ENCODE measurements at regions not wholly inside any gene's neighbourhood (a gene's known extent, or its start where the extent isn't known, plus 50 kb on each side); places are given as distances from the start of the nearest gene placed in this dataset.

GRCh38 chr4:31617667-31618066, 897.5 kb downstream of the PCDH7 start:
- TF ChIP-seq ELK1 (IDR thresholded peaks at IDR 0.05; ENCODE audit: low read depth, low read length) (no peak), MYC (IDR thresholded peaks at IDR 0.05; ENCODE audit: borderline replicate concordance, low read length) (no peak), NPAS2 (CRISPR knock-in tag; IDR thresholded peaks at IDR 0.05; ENCODE audit: borderline replicate concordance) (no peak), JUN (IDR thresholded peaks at IDR 0.05) (no peak), HDAC2 (IDR thresholded peaks at IDR 0.05) (no peak), USF2 (IDR thresholded peaks at IDR 0.05) (no peak), FOSL2 (IDR thresholded peaks at IDR 0.05) (no peak), FOSL2 (CRISPR knock-in tag; IDR thresholded peaks at IDR 0.05) (no peak), FOSB (CRISPR knock-in tag; IDR thresholded peaks at IDR 0.05) (no peak), REST (IDR thresholded peaks at IDR 0.05) (no peak), RARB (CRISPR knock-in tag; IDR thresholded peaks at IDR 0.05) (no peak)
- no peak for DNase-seq (ENCODE audit: low read depth in 1 of 2, low spot score in 1 of 2)
- Histone ChIP-seq H3K4me2 (no peak overlapping the region), H3K9me3 (no peaks in the 10 kb centered on the region), H3K4me3 (no peak overlapping the region), H3K4me1 (no peaks in the 10 kb centered on the region), H3K27ac (no peak overlapping the region)
- no peak for FAIRE-seq
- ChIA-PET POLR2A (no interaction called here), CTCF (no interaction called here)
- WGBS (ENCODE audit: missing lambda C conversion rate) = 5% methylated on average over 1 of the region's 1 CpG
- ATAC-seq = no peak

- no peak overlapping the region for H3K4me3 ChIP-seq
- no peaks in the 10 kb centered on the region for H3K9me3 ChIP-seq
- H3K4me2 ChIP-seq = no peak overlapping the region
- H3K27ac ChIP-seq = no peak overlapping the region
- 25% methylated on average over 2 of the region's 2 CpGs for WGBS (ENCODE audit: missing lambda C conversion rate)
- DNase-seq (ENCODE audit: low read depth in 1 of 2, low spot score in 1 of 2) (no peak), FAIRE-seq (no peak), ATAC-seq (no peak)
- no peaks in the 10 kb centered on the region for H3K4me1 ChIP-seq
- ChIA-PET CTCF (interaction anchor here (0.6 kb wide), 1 partner anchor 23 kb away, joined by 3 read pairs; no protein-coding TSS in a partner anchor), POLR2A (no interaction called here)
- TF ChIP-seq CHD2 (IDR thresholded peaks at IDR 0.05; ENCODE audit: low read length, partially characterized antibody) (no peak), NPAS2 (CRISPR knock-in tag; IDR thresholded peaks at IDR 0.05; ENCODE audit: borderline replicate concordance) (no peak)
Observed at GRCh38 chr4:31620476-31620875, 900.3 kb downstream of the PCDH7 start.

GRCh38 chr4:31645236-31645635, 925.1 kb downstream of the PCDH7 start:
- FAIRE-seq = no peak
- POLR2A ChIA-PET = no interaction called here
- no peak for DNase-seq (ENCODE audit: low read depth in 1 of 2, low spot score in 1 of 2)
- CTCF ChIA-PET = no interaction called here
- Histone ChIP-seq H3K27ac (no peak overlapping the region), H3K4me1 (no peaks in the 10 kb centered on the region), H3K4me2 (no peak overlapping the region), H3K4me3 (no peak overlapping the region), H3K9me3 (no peaks in the 10 kb centered on the region)
- ATAC-seq = no peak
- WGBS (ENCODE audit: missing lambda C conversion rate) = 86% methylated on average over 4 of the region's 4 CpGs
- TF ChIP-seq FOXS1 (CRISPR knock-in tag; IDR thresholded peaks at IDR 0.05) = no peak
- TF ChIP-seq POLR2AphosphoS2 (conservative IDR thresholded peaks at IDR 0.05; ENCODE audit: low read length) = no peak
- TF ChIP-seq KDM1A (IDR thresholded peaks at IDR 0.05; ENCODE audit: low read depth) = no peak
- TF ChIP-seq ESRRA (IDR thresholded peaks at IDR 0.05; ENCODE audit: borderline replicate concordance, low read length) = no peak
- no peak for TF ChIP-seq E2F6 (IDR thresholded peaks at IDR 0.05; ENCODE audit: borderline replicate concordance, low read depth)
- no peak for TF ChIP-seq ZFP36 (IDR thresholded peaks at IDR 0.05; ENCODE audit: borderline replicate concordance, partially characterized antibody)
- TF ChIP-seq ATOH8 (CRISPR knock-in tag; IDR thresholded peaks at IDR 0.05; ENCODE audit: low read depth) = no peak
- TF ChIP-seq RFX5 (IDR thresholded peaks at IDR 0.05) = no peak
- no peak for TF ChIP-seq PHF8 (IDR thresholded peaks at IDR 0.05; ENCODE audit: borderline replicate concordance, low read depth)
- no peak for TF ChIP-seq ELK1 (IDR thresholded peaks at IDR 0.05; ENCODE audit: low read depth, low read length)
- TF ChIP-seq JUNB (IDR thresholded peaks at IDR 0.05) = no peak
- TF ChIP-seq NPAS2 (CRISPR knock-in tag; IDR thresholded peaks at IDR 0.05; ENCODE audit: borderline replicate concordance) = no peak
- no peak for TF ChIP-seq HOXB13 (CRISPR knock-in tag; IDR thresholded peaks at IDR 0.05; ENCODE audit: low read depth)
- TF ChIP-seq MYC (IDR thresholded peaks at IDR 0.05; ENCODE audit: borderline replicate concordance, low read length) = no peak
- no peak for TF ChIP-seq CBX8 (IDR thresholded peaks at IDR 0.05)
- no peak for TF ChIP-seq POLR2A (IDR thresholded peaks at IDR 0.05; ENCODE audit: low read length)
